B cell (primary cell): ENCODE measurements at regions not wholly inside any gene's neighbourhood (a gene's known extent, or its start where the extent isn't known, plus 50 kb on each side); places are given as distances from the start of the nearest gene placed in this dataset.

Source experiments
- EZH2 ChIP-seq: IDR thresholded peaks from 2 replicates; pipeline ENCODE4 v1.6.1; 2012; ENCODE audit warnings: borderline replicate concordance, low read depth, mild to moderate bottlenecking, moderate library complexity, low read length; ENCODE audit not compliant: insufficient read depth, poor library complexity, severe bottlenecking
- TF ChIP-seq, protein P1 (sequence below): fragments of 200-600 bp; IDR thresholded peaks from one replicate; pipeline ENCODE4 v1.8.0; 2022; ENCODE audit warnings: antibody characterized with exemption, mild to moderate bottlenecking

GRCh38 chr20:39233755-39234154 lies 271.6 kb downstream of the DHX35 start:
- TF ChIP-seq, protein P1, sequence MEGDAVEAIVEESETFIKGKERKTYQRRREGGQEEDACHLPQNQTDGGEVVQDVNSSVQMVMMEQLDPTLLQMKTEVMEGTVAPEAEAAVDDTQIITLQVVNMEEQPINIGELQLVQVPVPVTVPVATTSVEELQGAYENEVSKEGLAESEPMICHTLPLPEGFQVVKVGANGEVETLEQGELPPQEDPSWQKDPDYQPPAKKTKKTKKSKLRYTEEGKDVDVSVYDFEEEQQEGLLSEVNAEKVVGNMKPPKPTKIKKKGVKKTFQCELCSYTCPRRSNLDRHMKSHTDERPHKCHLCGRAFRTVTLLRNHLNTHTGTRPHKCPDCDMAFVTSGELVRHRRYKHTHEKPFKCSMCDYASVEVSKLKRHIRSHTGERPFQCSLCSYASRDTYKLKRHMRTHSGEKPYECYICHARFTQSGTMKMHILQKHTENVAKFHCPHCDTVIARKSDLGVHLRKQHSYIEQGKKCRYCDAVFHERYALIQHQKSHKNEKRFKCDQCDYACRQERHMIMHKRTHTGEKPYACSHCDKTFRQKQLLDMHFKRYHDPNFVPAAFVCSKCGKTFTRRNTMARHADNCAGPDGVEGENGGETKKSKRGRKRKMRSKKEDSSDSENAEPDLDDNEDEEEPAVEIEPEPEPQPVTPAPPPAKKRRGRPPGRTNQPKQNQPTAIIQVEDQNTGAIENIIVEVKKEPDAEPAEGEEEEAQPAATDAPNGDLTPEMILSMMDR = no peak
- TF ChIP-seq EZH2 = no peak
